Right lobe of liver (tissue), 4 donors: ENCODE measurements at regions not wholly inside any gene's neighbourhood (a gene's known extent, or its start where the extent isn't known, plus 50 kb on each side); places are given as distances from the start of the nearest gene placed in this dataset.

Source experiments
- POLR2A ChIP-seq: fragments of 450-650 bp; IDR thresholded peaks from one replicate; pipeline ENCODE4 v1.6.1; 2017; ENCODE audit warnings: antibody characterized with exemption, mild to moderate bottlenecking
- TF ChIP-seq, protein P1 (sequence below), 4 donors: fragments of 200-600 bp in 3 of 4; fragments of 450-650 bp in 1 of 4; IDR thresholded peaks; one replicate each; pipeline versions ENCODE4 v1.5.1 to v1.8.0; 2016 to 2022; ENCODE audit warnings: antibody characterized with exemption in 4 of 4, mild to moderate bottlenecking in 2 of 4
- donor health status: DM: no; HTN: no; CAD: no.
- donor health status: DM: no; HTN: no; CAD: no.
- donor health status: DM: no; HTN: yes; CAD: no.

DNA sequence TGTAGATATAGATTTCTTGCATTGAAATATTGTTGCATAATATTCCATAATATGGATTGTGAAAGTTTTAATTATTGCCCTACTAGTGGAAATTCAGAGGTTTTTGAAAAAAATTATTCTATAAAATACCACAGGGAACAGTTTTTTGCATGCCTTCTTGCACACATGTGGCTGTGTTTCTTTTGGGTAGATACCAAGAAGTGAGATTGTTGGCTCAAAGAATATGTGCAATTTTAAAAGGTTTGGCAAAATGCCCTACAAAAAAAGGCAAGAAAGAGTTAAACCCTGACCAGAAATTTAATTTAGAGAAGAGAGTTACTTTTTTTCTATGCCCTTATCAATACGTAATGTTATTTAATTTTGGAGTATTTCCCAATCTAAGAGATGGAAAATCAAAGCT, 270.8 kb upstream of the DAPK1 start:
- TF ChIP-seq, protein P1, sequence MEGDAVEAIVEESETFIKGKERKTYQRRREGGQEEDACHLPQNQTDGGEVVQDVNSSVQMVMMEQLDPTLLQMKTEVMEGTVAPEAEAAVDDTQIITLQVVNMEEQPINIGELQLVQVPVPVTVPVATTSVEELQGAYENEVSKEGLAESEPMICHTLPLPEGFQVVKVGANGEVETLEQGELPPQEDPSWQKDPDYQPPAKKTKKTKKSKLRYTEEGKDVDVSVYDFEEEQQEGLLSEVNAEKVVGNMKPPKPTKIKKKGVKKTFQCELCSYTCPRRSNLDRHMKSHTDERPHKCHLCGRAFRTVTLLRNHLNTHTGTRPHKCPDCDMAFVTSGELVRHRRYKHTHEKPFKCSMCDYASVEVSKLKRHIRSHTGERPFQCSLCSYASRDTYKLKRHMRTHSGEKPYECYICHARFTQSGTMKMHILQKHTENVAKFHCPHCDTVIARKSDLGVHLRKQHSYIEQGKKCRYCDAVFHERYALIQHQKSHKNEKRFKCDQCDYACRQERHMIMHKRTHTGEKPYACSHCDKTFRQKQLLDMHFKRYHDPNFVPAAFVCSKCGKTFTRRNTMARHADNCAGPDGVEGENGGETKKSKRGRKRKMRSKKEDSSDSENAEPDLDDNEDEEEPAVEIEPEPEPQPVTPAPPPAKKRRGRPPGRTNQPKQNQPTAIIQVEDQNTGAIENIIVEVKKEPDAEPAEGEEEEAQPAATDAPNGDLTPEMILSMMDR (IDR thresholded peaks at IDR 0.05) = no peak
- TF ChIP-seq POLR2A = no peak
